Fibroblast of skin of left biceps (primary cell): ENCODE measurements at regions not wholly inside any gene's neighbourhood (a gene's known extent, or its start where the extent isn't known, plus 50 kb on each side); places are given as distances from the start of the nearest gene placed in this dataset.

Experiments used
- DNase-seq, 2 experiments: peaks; one replicate each; pipeline ENCODE4 v3.0.0-alpha.2; 2013; ENCODE audit warnings: low read depth in 2 of 2

DNA sequence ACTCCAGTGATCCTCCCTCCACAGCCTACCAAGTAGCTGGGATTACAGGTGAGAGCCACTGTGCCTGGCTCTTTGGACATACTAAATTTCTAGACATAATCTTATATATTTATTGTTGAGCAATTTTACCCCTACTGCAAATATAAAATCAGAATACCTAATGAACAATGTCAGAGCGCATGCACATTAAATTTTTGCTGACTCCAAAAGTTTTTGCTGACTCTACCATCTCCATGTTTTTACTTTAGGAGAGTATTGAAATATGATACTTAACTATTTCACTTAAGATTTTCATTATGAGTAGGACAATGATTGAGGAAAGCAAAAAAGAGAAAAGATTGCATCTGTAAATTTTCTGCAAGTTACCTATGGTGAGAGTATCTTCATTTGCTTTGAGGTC lies 402.3 kb downstream of the LRRC70 start:
- no peak for DNase-seq

DNA sequence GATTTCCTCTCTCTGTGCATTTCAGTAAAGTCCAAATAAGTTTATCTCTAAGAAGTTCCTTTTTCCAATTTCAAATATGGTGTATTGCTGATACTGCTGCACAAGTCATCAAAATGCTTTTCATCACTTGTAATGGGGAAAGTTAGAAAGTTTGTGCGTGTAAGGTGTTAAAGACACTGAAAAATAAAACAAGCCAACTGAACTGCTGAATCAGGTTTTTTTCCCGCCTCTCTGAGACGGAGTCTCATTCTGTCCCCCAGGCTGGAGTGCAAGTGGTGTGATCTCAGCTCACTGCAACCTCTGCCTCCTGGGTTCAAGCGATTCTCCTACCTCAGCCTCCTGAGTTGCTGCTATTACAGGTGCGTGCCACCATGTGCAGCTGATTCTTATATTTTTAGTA lies 400.9 kb downstream of the LRRC70 start:
- no peak for DNase-seq

DNA sequence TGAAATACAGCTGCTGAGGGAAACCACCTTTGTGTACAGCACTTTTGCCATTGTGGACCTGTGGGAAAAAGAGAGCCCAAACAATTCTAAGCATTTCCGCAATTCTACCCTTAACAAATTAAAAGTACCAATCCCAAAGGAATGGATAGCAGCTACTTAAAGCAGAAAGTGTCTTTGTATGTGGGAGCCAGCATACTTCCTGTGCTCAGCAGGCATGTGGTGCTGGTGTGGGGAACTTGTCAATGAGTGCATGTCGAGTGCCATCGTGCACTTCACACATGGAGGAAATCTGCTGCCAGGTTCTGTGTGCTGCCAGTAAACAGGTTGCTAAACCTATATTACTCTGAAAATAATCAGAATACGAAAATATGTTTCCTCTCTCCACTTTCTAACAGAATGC lies 399.0 kb downstream of the LRRC70 start:
- DNase-seq = no peak

DNA sequence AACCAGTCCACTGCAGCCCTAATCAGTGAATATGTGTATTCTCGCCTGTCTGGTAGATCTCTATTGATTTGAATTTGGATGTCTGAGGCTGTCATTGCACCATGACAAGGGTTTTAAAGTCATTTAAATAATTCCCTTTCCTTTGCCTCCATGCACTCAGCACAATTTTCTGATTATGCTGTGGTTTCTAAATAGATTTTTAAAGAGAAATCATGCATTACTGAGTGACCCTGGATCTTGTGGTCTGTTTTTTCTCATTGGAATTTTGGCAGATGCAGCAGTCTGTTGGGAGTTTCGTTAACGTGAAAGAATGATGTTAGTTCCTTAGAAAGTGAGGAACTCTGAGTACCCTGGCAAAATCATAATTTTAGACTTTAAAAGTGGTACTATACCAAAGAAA lies 396.0 kb downstream of the LRRC70 start:
- DNase-seq = no peak

DNA sequence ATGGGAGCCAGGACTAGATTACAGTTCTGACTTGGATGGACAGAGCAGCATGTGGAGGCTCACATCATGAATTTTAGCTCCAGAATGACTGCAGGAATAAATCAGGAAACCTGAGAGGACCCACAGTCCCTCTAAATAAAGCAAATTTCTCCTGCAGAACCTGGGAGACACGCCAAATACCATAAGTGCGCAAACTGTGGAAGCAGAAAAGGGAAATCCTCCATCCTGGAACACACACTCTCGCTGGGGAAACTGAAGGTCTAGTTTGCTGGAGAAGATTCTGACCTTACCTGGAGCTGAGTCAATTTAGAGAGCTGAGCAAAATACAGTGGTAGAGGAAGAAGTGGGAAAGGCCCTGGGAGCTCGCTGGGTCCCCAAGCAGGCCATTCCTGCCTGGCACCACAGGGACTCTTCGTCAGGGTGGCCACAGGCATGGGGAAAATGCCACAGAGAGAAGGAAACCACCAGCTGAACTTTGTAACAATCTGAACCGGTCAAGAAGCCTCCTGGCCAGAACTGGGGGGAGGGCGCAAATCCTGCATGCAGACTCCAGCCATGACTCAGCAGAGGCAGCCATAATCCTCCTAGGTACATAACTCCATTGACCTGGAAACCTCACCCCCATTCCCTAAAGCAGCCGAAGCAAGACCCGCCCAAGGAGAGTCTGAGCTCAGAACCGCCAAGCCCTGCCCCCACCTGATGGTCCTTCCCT lies 390.9 kb downstream of the LRRC70 start:
- no peak for DNase-seq

DNA sequence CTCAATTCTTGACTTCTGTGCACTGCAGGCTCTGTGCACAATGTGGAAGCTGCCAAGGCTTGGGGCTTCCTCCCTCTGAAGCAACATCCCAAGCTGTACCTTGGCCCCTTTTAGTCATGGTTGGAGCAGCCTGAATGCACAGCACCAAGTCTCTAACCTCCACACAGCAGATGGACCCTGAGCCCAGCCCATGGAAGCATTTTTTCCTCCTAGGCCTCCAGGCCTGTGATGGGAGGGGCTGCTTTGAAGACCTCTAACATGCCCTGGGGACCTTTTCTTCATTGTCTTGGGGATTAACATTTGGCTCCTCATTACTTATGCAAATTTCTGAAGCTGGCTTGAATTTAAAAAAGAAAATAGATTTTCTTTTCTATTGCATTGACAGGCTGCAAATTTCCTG lies 385.8 kb downstream of the LRRC70 start:
- DNase-seq = no peak

DNA sequence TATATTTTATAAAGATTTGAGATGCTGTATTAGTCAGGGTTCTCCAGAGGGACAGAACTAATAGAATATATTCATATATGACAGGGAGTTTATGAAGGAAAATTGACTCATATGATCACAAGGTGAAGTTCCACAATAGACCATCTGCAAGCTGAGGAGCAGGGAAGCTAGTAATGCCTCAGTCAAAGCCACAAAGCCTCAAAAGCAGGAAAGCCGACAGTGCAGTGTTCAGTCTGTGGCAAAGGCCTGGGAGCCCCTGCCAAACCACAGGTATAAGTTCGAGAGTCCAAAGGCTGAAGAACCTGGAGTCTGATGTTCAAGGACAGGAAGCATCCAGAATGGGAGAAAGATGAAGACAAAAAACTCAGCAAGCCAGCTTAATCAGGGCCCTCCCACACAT lies 382.2 kb downstream of the LRRC70 start:
- DNase-seq = no peak

DNA sequence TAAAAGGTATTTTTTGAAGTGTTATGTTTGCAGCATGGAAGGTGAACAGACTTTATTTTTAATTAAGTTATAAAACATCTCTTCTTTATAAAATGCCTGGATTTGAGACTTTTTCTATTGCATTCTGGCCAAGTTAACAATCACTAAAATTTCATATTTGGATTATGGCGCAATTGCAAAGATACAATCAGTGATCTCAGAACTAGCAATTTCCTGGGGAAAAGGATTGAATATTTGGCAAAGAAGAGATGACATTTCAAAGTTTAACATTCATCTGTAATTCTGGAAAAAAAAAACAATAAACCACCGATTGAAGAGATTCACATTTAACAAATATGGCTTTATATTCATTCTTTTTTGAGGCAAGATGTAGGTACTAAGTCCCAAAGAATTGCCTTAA lies 378.0 kb downstream of the LRRC70 start:
- no peak for DNase-seq

DNA sequence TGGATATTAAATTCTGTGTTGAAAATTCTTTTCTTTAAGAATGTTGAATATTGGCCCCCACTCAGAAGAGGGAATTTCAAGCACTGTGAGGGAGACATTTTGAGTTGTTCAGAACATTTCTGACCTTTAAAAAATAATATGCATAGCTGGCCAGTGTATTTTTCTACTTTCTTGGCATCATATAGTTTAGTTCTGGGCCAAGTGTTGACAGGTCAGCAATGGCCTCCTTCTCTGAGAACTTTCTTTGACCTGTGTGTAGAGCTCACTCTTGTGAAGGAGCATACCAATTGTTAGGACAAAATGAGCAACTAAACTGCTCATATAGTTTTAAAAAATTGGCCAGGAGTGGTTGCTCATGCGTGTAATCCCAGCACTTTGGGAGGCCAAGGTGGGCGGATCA lies 376.0 kb downstream of the LRRC70 start:
- no peak for DNase-seq

DNA sequence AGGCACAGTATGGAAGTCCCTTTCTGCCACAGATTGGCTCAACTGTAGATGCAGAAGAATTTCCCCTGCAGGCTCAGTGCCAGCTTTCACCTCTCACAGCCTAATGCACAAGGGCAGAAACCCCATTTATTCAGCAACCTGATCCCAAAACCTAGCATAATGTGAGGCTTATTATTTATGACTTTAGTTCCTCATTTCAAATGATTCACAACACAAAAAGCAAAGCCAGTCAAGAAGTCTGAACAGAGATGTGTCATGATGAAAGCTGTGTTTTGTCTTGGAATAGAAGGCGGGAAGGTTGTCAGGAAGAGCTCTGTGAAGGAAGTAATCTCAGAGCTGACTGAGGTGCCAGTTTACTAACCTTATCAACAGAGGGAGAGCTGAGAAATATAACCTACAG lies 369.7 kb downstream of the LRRC70 start:
- DNase-seq = no peak

DNA sequence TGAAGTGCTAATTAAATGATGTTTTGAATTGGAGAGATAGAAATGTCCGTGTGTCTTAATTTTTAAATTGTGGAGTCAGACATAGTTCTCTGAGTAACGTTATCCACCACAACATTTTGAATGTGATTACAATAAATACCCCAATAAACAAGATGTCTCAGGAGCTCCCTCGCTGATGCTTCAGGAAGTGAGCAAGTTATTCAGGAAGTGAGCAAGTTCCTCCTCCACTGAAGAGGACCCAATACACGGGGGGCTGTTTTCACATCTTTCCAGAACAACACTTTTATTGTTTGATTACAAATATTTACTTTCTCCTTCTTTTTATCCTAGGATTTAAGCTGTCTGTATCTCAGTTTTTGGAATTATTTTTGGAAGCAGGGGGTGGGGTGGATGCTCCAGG lies 363.8 kb downstream of the LRRC70 start:
- DNase-seq = no peak

DNA sequence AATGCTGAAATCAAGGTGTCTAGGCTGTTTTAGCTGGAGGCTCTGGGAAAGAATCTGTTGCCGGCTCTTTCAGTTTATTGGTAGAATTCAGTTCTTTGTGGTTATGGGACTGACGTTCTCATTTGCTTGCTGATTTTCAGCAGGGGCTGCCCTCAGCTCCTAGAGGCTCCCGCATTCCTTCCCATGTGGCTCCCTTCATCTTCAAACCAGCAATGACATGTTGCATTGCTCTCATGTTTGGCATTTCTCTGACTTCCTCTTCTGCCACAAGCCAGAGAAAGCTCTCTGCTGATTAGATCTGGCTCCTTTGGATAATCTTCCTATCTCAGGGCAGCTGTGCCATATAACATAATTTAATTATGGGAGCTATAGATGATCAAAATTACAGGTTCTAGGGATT lies 360.3 kb downstream of the LRRC70 start:
- no peak for DNase-seq

DNA sequence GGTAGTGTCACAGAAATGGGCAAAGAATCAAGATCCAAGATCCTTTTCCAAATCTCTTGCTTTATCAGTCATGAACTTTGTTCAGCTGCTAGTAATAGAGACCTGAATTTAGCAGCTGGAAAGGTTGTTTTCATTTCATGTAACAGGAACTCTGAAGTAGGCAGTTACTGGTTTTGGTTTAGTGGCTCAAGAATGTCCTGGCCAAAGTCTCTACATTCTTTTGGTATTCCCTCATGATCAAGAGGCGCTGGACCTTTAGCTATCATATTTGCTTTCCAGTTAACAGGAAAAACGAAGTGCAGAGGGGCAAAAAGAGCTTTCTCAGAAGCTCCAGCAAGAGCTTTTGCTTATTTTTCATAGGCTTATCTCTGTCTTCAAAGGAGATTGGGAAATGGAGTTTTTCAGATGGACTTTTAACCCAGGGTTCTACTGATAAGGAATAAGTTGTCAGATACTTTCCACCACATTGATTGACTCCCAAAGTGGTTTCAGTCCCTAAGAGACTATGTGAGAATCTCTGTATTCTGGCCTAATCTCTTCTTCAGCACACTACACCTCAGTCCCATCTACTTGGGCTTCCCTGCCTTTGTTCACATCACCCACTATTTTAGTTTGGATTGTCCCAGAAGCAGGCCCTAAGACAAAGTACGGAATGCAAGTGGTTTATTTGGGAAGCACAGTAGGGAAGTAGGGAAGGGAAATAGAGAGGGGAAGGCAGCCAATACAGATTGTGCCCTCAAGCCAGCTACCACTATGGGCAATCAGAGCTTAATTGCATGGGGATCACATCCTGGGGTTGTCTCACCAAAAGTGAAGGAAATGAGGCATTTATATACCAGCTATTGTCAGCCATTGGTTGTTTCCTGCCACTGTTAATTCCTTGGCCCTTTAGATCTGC lies 359.3 kb downstream of the LRRC70 start:
- no peak for DNase-seq

DNA sequence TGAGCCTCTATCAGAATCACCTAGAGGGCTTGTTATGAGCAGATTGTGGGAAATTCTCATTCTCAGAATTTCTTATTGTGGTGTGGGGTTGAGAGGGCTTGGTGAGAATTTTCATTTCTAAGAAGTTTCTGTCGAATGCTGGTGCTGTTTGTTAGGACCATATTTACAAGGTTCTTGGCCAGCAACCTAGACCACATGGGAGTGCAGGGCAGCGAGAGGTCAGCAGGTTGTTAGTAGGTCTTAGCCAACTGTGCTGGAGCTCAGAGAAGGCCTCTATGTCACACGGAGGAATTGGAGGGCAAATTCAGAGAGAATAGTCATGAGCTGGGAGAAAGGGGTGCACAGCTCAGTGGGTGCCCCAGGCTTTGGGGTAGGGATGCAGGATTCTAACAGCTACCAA lies 357.0 kb downstream of the LRRC70 start:
- DNase-seq = no peak

DNA sequence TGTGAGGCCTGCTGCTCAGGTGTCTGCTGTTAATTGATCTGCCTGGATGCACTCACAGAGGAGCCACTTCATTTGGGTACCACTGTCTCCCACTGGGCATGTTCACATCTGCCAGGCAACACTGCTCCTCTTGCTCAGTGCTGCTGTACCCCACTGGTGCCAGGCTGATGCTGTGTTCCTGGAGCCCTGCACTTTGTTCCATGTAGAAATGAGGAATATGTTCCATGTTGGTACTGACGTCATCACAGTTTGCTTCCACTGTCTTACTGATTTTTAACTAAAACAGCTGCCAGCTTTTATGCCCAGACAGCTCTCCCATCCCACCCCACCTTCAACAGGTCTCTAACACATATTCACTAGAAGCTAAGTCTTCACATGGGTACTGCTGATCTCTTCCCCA lies 355.7 kb downstream of the LRRC70 start:
- no peak for DNase-seq

DNA sequence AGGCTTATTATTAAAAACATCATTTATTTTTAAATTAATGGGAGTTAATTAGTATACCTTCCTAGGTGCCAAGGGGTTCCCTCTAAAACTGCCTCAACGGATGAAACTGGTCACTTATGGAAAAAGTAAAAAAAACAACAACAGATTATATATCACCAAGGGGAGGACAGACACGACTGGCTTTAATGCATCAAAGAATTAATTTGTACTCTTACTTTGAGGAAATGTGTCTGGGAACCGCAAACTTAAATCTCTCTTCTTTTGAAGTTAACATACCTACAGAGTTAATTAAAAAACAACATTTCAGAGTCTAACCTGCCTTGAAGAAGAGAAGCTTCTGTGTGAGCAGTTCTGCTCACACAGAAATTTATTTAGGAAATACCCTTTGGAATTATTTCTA lies 354.6 kb downstream of the LRRC70 start:
- DNase-seq = no peak

DNA sequence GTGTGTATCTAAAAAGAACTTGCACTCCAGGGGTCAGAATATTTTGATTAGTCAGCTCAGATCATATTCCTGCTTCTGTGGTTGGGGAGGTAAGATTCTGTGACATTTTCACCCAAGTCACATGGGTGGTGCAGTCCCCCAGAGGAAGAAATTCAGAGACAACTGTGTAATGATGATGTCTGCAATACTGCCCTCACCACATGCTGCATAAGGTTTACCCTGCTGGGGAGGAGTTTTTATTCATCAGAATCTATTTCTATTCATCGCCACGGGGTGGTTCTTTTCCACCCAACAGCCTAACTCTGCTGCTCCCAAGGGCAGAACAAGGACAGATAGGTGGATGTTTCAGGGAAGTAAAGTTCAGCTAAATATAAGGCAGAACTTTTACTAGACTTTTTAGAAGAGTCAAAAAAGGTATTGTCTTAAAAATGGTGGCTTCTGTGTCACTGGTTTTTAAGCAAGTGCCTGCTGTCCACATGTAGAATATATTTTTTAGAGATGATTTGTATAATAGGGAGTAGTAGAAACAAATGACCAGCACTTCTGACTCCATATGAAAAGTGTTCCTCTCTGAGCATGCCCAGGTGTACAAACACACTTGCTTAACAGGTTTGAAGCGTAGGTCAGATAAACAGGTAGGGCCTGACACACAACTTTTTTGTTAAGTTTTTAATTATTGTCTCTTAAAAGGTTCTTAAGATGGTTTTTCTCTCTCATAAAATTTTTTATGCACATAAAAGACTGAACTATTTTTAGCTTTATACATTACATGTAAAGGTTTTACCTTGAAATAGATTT lies 352.7 kb downstream of the LRRC70 start:
- DNase-seq = no peak

DNA sequence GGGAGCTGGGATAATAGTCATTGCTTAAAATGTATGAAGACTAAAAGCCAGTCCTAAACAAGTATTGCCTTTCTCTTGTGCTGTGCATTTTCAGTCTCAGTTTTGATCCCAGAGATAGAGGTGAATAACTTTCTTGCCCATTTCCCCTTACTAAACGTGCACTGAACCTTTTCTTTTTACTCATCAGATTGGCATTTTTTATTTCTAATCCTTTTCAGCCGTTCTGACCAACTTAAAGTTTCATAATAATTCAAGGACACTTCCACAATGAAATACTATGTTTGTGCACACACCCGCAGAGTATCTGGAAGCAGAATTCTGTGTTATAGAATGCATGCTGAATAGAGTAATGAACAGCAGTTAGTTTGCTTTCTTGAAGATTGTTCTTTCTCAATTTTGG lies 343.6 kb downstream of the LRRC70 start:
- DNase-seq = no peak

DNA sequence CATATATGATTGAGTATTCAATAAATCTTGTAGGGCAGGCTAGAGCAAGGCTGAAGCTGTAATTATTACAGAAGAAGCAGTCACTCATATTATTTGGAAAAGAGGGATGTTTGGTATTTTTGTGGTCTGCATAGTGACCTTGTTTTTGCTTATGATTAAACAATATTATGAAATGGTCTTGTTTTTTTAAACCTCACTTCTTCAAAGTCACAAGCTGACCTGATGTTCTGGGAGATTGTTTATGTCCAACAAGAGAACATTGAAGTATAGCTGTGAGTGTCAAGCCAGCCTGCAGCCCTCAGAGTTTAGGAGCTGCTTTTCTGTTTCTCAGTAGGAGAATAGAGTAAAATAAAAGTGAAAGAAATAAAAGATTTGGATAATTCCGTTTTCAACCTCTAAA lies 342.2 kb downstream of the LRRC70 start:
- no peak for DNase-seq

DNA sequence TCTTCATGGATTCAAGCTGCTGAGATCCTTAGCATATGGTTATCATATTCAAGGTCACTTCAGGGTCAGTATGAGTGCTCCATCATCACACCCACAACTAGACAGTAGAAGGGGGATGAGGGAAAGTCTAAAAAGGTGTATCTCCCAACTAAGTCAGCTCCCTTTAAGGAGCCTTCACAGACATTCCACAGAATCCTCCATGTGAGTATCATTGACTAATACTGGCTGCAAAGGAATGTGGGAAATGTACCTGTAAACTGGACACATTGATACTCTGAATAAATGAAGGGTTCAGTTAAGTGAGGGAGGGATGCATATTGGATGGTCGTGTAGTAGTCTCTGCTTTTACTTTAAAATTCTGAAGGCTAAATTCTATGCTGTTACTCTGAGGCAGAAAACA lies 330.7 kb downstream of the LRRC70 start:
- DNase-seq = no peak

DNA sequence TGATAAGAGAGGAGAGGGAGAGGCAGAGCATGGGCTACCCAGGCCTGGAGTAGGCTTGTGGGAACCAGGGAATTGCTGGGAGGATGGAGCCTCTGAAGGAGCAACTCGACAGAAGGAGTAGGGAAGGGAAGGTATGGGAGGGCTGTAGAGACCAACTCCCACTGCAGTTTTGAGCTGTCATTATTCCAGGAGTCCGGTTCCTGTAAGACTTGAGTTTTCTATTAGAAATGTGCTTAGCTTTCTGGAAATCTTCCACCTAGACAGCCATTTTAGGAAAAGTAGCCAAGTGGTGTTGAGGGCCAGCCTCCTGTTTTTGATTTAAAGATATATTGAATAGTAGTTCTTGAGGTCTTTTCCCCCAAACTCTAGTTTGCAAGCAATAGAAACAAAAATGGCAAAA lies 323.5 kb downstream of the LRRC70 start:
- no peak for DNase-seq

DNA sequence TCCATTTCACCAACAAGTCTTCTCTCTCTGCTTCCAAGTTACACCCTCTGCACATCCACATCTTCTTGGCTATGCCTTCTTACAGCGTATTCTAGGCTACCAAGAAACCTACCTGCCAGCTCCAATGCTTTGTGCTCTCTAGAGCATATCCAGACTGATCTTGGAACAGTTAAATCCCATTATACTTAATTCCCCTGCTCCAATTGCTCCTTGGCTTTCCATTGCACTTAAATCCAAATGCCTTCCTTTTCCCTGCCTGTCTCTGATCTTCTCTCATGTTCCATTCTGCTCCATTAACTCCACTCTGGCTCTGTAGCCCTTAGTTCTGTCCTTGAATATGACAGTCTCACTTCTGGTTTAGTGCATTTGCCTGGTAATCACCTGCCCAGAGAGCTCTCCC lies 322.4 kb downstream of the LRRC70 start:
- DNase-seq = no peak
